D721Med (cell line): ENCODE measurements at regions not wholly inside any gene's neighbourhood (a gene's known extent, or its start where the extent isn't known, plus 50 kb on each side); places are given as distances from the start of the nearest gene placed in this dataset.

Experiments
- DNase-seq: peaks from one replicate; pipeline ENCODE4 v3.0.0; 2011; ENCODE audit warnings: low spot score; ENCODE audit not compliant: insufficient read length
- FAIRE-seq: peaks from 2 replicates; lab custom pipeline; 2011; peaks lifted over from hg19 to GRCh38; lab: Jason Lieb, UNC
- CTCF ChIP-seq: IDR thresholded peaks from 2 replicates; pipeline ENCODE4 v1.5.1; 2012; ENCODE audit warnings: mild to moderate bottlenecking, control low read depth; ENCODE audit not compliant: insufficient read depth; ENCODE audit errors: missing control alignments

DNA sequence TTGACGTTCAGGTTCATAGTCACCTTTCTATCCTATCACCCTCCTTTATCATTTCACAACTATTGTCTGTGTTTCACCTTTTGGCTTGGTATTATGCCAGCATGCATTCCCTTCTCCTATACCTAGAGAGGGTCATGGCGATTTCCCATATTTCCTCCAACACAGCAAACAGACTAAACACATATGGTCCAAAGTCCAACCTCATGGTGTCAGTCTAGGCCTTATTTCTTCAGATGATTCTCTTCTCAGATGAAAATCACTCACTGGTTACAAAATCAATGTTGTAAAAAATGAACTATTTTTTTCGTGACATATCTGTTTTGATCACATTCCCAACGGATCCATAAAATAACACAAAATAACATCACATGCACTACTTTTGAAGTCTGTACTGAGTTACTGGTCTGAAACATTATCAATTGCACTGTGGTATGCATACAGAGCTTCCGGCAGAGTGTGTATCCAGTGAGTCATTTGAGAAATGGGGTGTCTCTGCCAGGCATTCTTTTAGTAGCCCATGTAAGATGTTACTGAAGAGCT is 204.8 kb upstream of the GALNT5 start:
- TF ChIP-seq CTCF: no peak
- FAIRE-seq (no peak), DNase-seq (no peak)

DNA sequence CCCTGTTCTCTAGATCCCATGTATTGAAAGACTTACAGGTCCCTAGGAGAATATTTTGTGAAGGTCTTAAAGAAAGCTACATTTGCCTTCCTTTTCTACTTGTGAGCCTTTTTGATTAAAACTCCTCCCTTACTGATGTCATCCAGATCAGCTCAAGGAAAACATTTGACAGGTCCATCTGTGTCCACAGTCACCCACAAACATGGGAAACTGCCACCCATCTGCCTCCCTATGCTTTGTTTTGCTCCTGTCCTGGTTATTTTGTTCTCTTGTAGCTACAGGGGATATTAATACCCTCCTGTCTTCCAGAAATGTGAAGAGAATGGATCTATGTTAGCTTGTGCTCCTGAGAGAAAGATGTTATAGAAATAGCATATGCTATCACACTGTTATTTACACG is 203.6 kb upstream of the GALNT5 start:
- DNase-seq: no peak
- FAIRE-seq: no peak
- no peak for TF ChIP-seq CTCF

GRCh38 chr2:157055660-157056199 is 201.8 kb upstream of the GALNT5 start:
- FAIRE-seq (peak; percentile 61), DNase-seq (no peak)
- TF ChIP-seq CTCF: peak; percentile 60

GRCh38 chr2:157056200-157056676 is 201.3 kb upstream of the GALNT5 start:
- no peak for TF ChIP-seq CTCF
- no peak for FAIRE-seq
- DNase-seq: no peak

DNA sequence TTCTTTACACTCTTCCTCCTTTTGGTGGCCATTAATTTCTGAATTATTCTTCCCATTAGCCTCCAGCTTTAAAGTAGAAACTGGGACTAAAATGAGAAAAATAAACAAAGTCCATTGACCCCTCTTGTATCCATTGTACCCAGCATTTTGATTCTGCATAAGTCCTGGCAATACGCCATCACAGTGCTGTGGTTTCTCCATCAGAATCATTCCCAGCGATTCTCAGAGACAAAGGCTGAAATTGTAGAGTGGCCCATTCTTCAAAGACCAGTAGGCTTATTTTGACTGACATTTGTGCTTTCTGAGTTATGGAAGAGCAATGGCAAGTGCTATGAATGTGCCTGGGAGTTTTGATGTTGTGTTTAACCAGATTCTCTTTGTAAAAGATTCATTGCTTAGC is 199.3 kb upstream of the GALNT5 start:
- no peak for TF ChIP-seq CTCF
- no peak for DNase-seq
- FAIRE-seq: no peak

DNA sequence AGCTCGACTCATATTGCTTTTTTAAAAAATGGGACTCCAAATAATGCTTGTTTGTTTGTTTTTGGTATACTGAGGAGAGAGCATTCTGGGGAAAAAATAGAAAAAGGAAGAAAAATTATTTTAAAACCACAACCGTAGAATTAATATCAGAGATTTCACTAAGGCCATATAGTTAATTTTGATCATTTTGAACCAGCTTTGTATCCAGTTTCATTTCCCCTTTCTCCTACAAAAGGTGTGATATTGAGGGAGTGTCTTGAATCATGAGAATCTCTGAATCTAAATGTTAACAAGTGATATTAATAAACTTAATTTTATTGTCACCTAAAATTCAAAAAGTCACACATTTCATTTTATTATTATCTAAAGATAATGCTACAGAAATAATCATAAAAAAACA is 198.5 kb upstream of the GALNT5 start:
- TF ChIP-seq CTCF: no peak
- DNase-seq (no peak), FAIRE-seq (no peak)

GRCh38 chr2:157061799-157062198 is 195.7 kb upstream of the GALNT5 start:
- no peak for FAIRE-seq

More at GRCh38 chr2:157061799-157062198, 195.7 kb upstream of the GALNT5 start:
- TF ChIP-seq CTCF: no peak
- no peak for DNase-seq
